HG02759 (cell line): ENCODE measurements at regions not wholly inside any gene's neighbourhood (a gene's known extent, or its start where the extent isn't known, plus 50 kb on each side); places are given as distances from the start of the nearest gene placed in this dataset.

Source experiments
- ATAC-seq: cut with Tn5 transposase; IDR thresholded peaks from one replicate; pipeline ENCODE4 v1.9.1; 2021; ENCODE audit warnings: mild to moderate bottlenecking, moderate library complexity; ENCODE audit not compliant: unreplicated experiment

- ATAC-seq: no peak
These were observed 97.0 kb upstream of the TARS1 start for GRCh38 chr5:33343676-33344327.

GRCh38 chr5:33346534-33346933, 94.2 kb upstream of the TARS1 start:
- peak; percentile 77 for ATAC-seq

GRCh38 chr5:33361781-33362180, 79.0 kb upstream of the TARS1 start:
- no peak for ATAC-seq

- no peak for ATAC-seq
These were observed 77.8 kb upstream of the TARS1 start for GRCh38 chr5:33362915-33363314.

- ATAC-seq: no peak
These were observed 77.2 kb upstream of the TARS1 start for GRCh38 chr5:33363537-33363936.

GRCh38 chr5:33364406-33364805, 76.4 kb upstream of the TARS1 start:
- no peak for ATAC-seq

- ATAC-seq: no peak
These were observed 73.3 kb upstream of the TARS1 start for GRCh38 chr5:33367416-33367815.

- no peak for ATAC-seq
These were observed 71.0 kb upstream of the TARS1 start for GRCh38 chr5:33369485-33370465.

- no peak for ATAC-seq
These were observed 70.3 kb upstream of the TARS1 start for GRCh38 chr5:33370466-33370859.

GRCh38 chr5:33371660-33372059, 69.1 kb upstream of the TARS1 start:
- no peak for ATAC-seq

- ATAC-seq: no peak
These were observed 67.9 kb upstream of the TARS1 start for GRCh38 chr5:33372721-33373472.

GRCh38 chr5:33375900-33376299, 64.9 kb upstream of the TARS1 start:
- no peak for ATAC-seq

GRCh38 chr5:33379757-33380156, 61.0 kb upstream of the TARS1 start:
- no peak for ATAC-seq

- no peak for ATAC-seq
These were observed 59.5 kb upstream of the TARS1 start for GRCh38 chr5:33381243-33381642.
